DOHH2 (cell line): ENCODE measurements at regions not wholly inside any gene's neighbourhood (a gene's known extent, or its start where the extent isn't known, plus 50 kb on each side); places are given as distances from the start of the nearest gene placed in this dataset.

Experiments used
- EZH2phosphoT487 ChIP-seq: fragments of 200-600 bp; sonication (generic); IDR thresholded peaks from 2 replicates; pipeline ENCODE4 v1.6.1; 2017; ENCODE audit warnings: borderline replicate concordance, mild to moderate bottlenecking, antibody characterized with exemption, low read length, moderate library complexity, mixed read lengths
- TF ChIP-seq, protein P1 (sequence below): fragments of 200-600 bp; sonication (generic); IDR thresholded peaks from one replicate; pipeline ENCODE4 v1.5.1; 2014; ENCODE audit warnings: antibody characterized with exemption, mild to moderate bottlenecking, low read depth, low read length; ENCODE audit not compliant: poor library complexity, severe bottlenecking

DNA sequence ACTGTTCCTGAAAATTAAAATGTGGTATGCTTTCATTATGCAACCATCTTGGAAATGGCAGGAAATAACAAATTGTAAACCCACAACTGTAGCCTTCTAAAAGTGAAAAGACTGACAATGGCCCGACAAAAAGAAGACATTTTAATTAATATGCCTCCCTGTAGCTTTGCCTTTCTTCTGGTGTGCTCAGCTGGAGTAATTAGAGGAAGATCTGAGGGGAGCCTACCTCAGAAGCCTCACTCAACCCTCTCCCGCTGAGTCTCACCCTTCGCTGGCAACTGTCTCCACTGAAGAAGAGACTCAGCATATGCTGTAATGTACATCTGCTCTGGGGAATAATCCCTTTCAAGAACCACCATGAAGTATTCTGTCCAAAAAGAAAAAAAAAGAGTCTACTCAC, 104.7 kb upstream of the SETMAR start:
- TF ChIP-seq, protein P1, sequence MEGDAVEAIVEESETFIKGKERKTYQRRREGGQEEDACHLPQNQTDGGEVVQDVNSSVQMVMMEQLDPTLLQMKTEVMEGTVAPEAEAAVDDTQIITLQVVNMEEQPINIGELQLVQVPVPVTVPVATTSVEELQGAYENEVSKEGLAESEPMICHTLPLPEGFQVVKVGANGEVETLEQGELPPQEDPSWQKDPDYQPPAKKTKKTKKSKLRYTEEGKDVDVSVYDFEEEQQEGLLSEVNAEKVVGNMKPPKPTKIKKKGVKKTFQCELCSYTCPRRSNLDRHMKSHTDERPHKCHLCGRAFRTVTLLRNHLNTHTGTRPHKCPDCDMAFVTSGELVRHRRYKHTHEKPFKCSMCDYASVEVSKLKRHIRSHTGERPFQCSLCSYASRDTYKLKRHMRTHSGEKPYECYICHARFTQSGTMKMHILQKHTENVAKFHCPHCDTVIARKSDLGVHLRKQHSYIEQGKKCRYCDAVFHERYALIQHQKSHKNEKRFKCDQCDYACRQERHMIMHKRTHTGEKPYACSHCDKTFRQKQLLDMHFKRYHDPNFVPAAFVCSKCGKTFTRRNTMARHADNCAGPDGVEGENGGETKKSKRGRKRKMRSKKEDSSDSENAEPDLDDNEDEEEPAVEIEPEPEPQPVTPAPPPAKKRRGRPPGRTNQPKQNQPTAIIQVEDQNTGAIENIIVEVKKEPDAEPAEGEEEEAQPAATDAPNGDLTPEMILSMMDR = no peak
- TF ChIP-seq EZH2phosphoT487 = no peak
